ENCODE measurements at regions not wholly inside any gene's neighbourhood (a gene's known extent, or its start where the extent isn't known, plus 50 kb on each side); places are given as distances from the start of the nearest gene placed in this dataset.
"Not testable (repeated sequence)": the region's sequence is repeated elsewhere in the genome, so short reads cannot be mapped to it uniquely, and the experiment has no call there.

DNA sequence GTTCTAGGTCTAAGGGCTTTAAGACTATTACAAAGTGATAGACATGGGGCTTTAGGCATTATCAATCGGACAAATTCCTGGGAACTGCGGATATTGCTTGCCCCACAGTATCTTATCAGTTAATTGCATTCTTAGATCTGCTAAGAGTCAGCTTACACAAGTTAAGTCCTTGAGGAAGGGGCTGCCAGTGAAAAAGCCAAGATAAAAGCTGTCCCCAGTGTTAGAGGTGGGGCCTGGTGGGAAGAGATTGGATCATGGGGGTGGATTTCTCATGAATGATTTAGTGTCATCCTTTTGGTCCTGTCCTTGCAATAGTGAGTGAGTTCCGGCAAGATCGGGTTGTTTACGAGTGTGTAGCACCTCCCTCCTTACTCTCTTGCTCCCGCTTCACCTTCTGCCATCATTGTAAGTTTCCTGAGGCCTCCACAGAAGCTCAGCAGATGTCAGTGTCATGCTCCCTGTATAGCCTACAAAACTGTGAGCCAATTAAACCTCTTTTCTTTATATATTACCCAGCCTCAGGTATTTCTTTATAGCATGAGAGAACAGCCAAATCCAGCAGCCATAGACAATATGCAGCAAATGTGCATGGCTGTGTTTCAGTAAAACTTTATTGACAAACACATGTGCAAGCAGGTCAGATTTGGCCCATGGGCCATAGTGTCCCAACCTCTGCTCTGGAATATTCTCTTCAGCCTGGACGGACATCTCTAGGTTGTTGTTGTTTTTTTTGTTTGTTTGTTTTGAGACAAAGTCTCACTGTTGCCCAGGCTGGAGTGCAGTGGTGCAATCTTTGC lies 169.6 kb upstream of the CCZ1B start:
- H3K9me3 Mint-ChIP-seq (ENCODE audit: unreplicated experiment); H3K36me3 Mint-ChIP-seq (ENCODE audit: low read depth, unreplicated experiment); DNase-seq (ENCODE audit: low spot score); H3K4me3 Mint-ChIP-seq (ENCODE audit: unreplicated experiment); H3K27me3 Mint-ChIP-seq (ENCODE audit: unreplicated experiment); H3K4me1 Mint-ChIP-seq (ENCODE audit: unreplicated experiment); H3K27ac Mint-ChIP-seq (ENCODE audit: unreplicated experiment): not testable (repeated sequence)

DNA sequence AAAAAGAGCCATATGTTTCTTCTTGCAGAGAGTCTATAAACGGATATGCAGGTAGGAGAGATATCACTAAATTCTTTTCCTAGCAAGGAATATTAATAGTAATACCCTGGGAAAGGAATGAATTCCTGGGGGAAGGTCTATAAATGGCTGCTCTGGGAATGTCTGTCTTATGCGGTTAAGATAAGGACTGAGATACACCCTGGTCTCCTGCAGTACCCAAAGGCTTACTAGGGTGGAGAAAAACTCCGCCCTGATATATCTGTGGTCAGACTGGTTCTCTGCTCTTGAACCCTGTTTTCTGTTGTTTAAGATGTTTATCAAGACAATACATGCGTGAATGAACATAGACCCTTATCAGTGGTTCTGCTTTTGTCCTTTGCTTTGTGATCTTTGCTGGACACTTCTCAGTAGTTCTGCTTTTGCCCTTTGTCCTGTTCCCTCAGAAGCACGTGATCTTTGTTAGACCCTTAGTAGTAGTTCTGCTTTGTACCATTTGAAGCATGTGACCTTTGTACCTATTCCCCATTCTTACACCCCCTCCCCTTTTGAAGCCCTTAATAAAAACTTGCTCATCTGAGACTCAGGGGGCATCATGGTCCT lies 173.1 kb upstream of the CCZ1B start:
- not testable (repeated sequence) for DNase-seq (ENCODE audit: low spot score); H3K9me3 Mint-ChIP-seq (ENCODE audit: unreplicated experiment); H3K4me3 Mint-ChIP-seq (ENCODE audit: unreplicated experiment); H3K27ac Mint-ChIP-seq (ENCODE audit: unreplicated experiment)
- peaks cover 12% of the 10 kb centered on the region for H3K36me3 Mint-ChIP-seq (ENCODE audit: low read depth, unreplicated experiment)
- peaks cover 10% of the 10 kb centered on the region for H3K27me3 Mint-ChIP-seq (ENCODE audit: unreplicated experiment)
- H3K4me1 Mint-ChIP-seq (ENCODE audit: unreplicated experiment): peaks cover 25% of the 10 kb centered on the region

GRCh38 chr7:7002418-7003062 lies 176.5 kb upstream of the CCZ1B start:
- H3K27ac Mint-ChIP-seq (ENCODE audit: unreplicated experiment): no peak overlapping the region
- no peak for DNase-seq (ENCODE audit: low spot score)
- peaks cover 10% of the 10 kb centered on the region for H3K27me3 Mint-ChIP-seq (ENCODE audit: unreplicated experiment)
- no peak overlapping the region for H3K4me3 Mint-ChIP-seq (ENCODE audit: unreplicated experiment)
- H3K9me3 Mint-ChIP-seq (ENCODE audit: unreplicated experiment): peaks cover 9% of the 10 kb centered on the region
- H3K36me3 Mint-ChIP-seq (ENCODE audit: low read depth, unreplicated experiment): peaks cover 12% of the 10 kb centered on the region
- TF ChIP-seq, protein P1, sequence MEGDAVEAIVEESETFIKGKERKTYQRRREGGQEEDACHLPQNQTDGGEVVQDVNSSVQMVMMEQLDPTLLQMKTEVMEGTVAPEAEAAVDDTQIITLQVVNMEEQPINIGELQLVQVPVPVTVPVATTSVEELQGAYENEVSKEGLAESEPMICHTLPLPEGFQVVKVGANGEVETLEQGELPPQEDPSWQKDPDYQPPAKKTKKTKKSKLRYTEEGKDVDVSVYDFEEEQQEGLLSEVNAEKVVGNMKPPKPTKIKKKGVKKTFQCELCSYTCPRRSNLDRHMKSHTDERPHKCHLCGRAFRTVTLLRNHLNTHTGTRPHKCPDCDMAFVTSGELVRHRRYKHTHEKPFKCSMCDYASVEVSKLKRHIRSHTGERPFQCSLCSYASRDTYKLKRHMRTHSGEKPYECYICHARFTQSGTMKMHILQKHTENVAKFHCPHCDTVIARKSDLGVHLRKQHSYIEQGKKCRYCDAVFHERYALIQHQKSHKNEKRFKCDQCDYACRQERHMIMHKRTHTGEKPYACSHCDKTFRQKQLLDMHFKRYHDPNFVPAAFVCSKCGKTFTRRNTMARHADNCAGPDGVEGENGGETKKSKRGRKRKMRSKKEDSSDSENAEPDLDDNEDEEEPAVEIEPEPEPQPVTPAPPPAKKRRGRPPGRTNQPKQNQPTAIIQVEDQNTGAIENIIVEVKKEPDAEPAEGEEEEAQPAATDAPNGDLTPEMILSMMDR (IDR thresholded peaks at IDR 0.05; ENCODE audit: unreplicated experiment): no peak
- peaks cover 32% of the 10 kb centered on the region for H3K4me1 Mint-ChIP-seq (ENCODE audit: unreplicated experiment)

- Mint-ChIP-seq H3K36me3 (ENCODE audit: low read depth, unreplicated experiment) (peaks cover 5% of the 10 kb centered on the region), H3K27me3 (ENCODE audit: unreplicated experiment) (peaks cover 12% of the 10 kb centered on the region), H3K4me1 (ENCODE audit: unreplicated experiment) (peaks cover 32% of the 10 kb centered on the region), H3K4me3 (ENCODE audit: unreplicated experiment) (no peak overlapping the region), H3K27ac (ENCODE audit: unreplicated experiment) (no peak overlapping the region), H3K9me3 (ENCODE audit: unreplicated experiment) (no peaks in the 10 kb centered on the region)
- TF ChIP-seq, protein P1 (IDR thresholded peaks at IDR 0.05; ENCODE audit: unreplicated experiment): no peak
- no peak for DNase-seq (ENCODE audit: low spot score)
Observed at GRCh38 chr7:7005303-7005702, 177.0 kb upstream of the C1GALT1 start.

GRCh38 chr7:7005949-7006348 lies 176.4 kb upstream of the C1GALT1 start:
- H3K9me3 Mint-ChIP-seq (ENCODE audit: unreplicated experiment); H3K4me3 Mint-ChIP-seq (ENCODE audit: unreplicated experiment); DNase-seq (ENCODE audit: low spot score); H3K36me3 Mint-ChIP-seq (ENCODE audit: low read depth, unreplicated experiment): not testable (repeated sequence)
- Mint-ChIP-seq H3K27ac (ENCODE audit: unreplicated experiment) (peak overlapping the region; percentile 81), H3K27me3 (ENCODE audit: unreplicated experiment) (peaks cover 11% of the 10 kb centered on the region), H3K4me1 (ENCODE audit: unreplicated experiment) (peaks cover 27% of the 10 kb centered on the region)

GRCh38 chr7:7011241-7011640 lies 171.1 kb upstream of the C1GALT1 start:
- not testable (repeated sequence) for H3K4me3 Mint-ChIP-seq (ENCODE audit: unreplicated experiment); H3K9me3 Mint-ChIP-seq (ENCODE audit: unreplicated experiment); H3K4me1 Mint-ChIP-seq (ENCODE audit: unreplicated experiment); H3K36me3 Mint-ChIP-seq (ENCODE audit: low read depth, unreplicated experiment); DNase-seq (ENCODE audit: low spot score); H3K27ac Mint-ChIP-seq (ENCODE audit: unreplicated experiment); H3K27me3 Mint-ChIP-seq (ENCODE audit: unreplicated experiment)

GRCh38 chr7:7011751-7012150 lies 170.6 kb upstream of the C1GALT1 start:
- not testable (repeated sequence) for H3K27me3 Mint-ChIP-seq (ENCODE audit: unreplicated experiment); H3K4me1 Mint-ChIP-seq (ENCODE audit: unreplicated experiment); H3K9me3 Mint-ChIP-seq (ENCODE audit: unreplicated experiment); H3K4me3 Mint-ChIP-seq (ENCODE audit: unreplicated experiment); H3K27ac Mint-ChIP-seq (ENCODE audit: unreplicated experiment); DNase-seq (ENCODE audit: low spot score); H3K36me3 Mint-ChIP-seq (ENCODE audit: low read depth, unreplicated experiment)
